PC-3 (cell line): ENCODE measurements at regions not wholly inside any gene's neighbourhood (a gene's known extent, or its start where the extent isn't known, plus 50 kb on each side); places are given as distances from the start of the nearest gene placed in this dataset.

ENCODE experiments used
- CTCF ChIP-seq: fragments of 300-600 bp; sonication (generic); conservative IDR thresholded peaks from 2 replicates; pipeline ENCODE4 v1.5.1; 2017; ENCODE audit warnings: antibody characterized with exemption, low read depth, mild to moderate bottlenecking, low read length
- EZH2 ChIP-seq: fragments of 300-600 bp; sonication (generic); IDR thresholded peaks from one replicate; pipeline ENCODE4 v1.6.1; 2017; ENCODE audit warnings: antibody characterized with exemption, mild to moderate bottlenecking, low read length; ENCODE audit not compliant: unreplicated experiment
- EZH2phosphoT487 ChIP-seq: fragments of 300-600 bp; sonication (generic); IDR thresholded peaks from 2 replicates; pipeline ENCODE4 v1.6.1; 2018; ENCODE audit warnings: mild to moderate bottlenecking, antibody characterized with exemption, low read length, borderline replicate concordance

GRCh38 chr1:30125021-30125820 lies 598.2 kb downstream of the MATN1 start:
- TF ChIP-seq EZH2 (no peak), CTCF (no peak), EZH2phosphoT487 (no peak)
